GM23338 (cell line): ENCODE measurements at regions not wholly inside any gene's neighbourhood (a gene's known extent, or its start where the extent isn't known, plus 50 kb on each side); places are given as distances from the start of the nearest gene placed in this dataset.

Experiments
- CREB1 ChIP-seq: fragments of 250-450 bp; sonication (Bioruptor Pico); IDR thresholded peaks from 2 replicates; pipeline ENCODE4 v1.5.0; 2020; ENCODE audit warnings: low read depth, mild to moderate bottlenecking, moderate library complexity
- EZH2phosphoT487 ChIP-seq: fragments of 200-600 bp; sonication (generic); IDR thresholded peaks from one replicate; pipeline ENCODE4 v1.8.1; 2018; ENCODE audit warnings: antibody characterized with exemption; ENCODE audit not compliant: unreplicated experiment
- ZNF331 ChIP-seq: fragments of 250-450 bp; sonication (Bioruptor Pico); IDR thresholded peaks from 2 replicates; pipeline ENCODE4 v1.5.0; 2020; ENCODE audit warnings: low read depth, mild to moderate bottlenecking, moderate library complexity
- TF ChIP-seq, protein P1 (sequence below): fragments of 250-450 bp; sonication (Bioruptor Pico); IDR thresholded peaks from 2 replicates; pipeline ENCODE4 v1.5.0; 2020; ENCODE audit warnings: mild to moderate bottlenecking, moderate library complexity
- TF ChIP-seq, protein P2 (sequence below): IDR thresholded peaks from one replicate; pipeline ENCODE4 v1.6.1; 2018; ENCODE audit warnings: antibody characterized with exemption; ENCODE audit not compliant: unreplicated experiment

DNA sequence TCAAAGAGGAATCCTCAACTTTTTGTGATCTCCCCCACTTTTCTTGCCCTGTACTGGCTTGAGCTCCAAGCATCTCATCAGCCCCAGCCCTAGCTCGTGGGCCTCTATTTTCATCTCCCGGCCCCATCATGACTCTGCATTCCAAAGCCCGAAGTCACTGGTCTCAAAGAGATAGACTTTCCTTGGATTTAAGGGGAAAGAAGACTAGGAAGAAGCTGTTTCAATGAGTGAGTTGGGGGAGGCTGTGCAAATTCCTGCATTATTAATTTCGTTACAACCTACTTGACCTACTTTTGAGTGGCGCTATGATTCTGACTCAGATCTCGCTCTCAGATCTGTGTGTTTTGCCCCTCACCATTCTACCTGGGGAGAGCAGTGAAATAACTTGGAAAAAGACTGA lies 266.6 kb upstream of the TBL1XR1 start (continued):
- TF ChIP-seq, protein P1, sequence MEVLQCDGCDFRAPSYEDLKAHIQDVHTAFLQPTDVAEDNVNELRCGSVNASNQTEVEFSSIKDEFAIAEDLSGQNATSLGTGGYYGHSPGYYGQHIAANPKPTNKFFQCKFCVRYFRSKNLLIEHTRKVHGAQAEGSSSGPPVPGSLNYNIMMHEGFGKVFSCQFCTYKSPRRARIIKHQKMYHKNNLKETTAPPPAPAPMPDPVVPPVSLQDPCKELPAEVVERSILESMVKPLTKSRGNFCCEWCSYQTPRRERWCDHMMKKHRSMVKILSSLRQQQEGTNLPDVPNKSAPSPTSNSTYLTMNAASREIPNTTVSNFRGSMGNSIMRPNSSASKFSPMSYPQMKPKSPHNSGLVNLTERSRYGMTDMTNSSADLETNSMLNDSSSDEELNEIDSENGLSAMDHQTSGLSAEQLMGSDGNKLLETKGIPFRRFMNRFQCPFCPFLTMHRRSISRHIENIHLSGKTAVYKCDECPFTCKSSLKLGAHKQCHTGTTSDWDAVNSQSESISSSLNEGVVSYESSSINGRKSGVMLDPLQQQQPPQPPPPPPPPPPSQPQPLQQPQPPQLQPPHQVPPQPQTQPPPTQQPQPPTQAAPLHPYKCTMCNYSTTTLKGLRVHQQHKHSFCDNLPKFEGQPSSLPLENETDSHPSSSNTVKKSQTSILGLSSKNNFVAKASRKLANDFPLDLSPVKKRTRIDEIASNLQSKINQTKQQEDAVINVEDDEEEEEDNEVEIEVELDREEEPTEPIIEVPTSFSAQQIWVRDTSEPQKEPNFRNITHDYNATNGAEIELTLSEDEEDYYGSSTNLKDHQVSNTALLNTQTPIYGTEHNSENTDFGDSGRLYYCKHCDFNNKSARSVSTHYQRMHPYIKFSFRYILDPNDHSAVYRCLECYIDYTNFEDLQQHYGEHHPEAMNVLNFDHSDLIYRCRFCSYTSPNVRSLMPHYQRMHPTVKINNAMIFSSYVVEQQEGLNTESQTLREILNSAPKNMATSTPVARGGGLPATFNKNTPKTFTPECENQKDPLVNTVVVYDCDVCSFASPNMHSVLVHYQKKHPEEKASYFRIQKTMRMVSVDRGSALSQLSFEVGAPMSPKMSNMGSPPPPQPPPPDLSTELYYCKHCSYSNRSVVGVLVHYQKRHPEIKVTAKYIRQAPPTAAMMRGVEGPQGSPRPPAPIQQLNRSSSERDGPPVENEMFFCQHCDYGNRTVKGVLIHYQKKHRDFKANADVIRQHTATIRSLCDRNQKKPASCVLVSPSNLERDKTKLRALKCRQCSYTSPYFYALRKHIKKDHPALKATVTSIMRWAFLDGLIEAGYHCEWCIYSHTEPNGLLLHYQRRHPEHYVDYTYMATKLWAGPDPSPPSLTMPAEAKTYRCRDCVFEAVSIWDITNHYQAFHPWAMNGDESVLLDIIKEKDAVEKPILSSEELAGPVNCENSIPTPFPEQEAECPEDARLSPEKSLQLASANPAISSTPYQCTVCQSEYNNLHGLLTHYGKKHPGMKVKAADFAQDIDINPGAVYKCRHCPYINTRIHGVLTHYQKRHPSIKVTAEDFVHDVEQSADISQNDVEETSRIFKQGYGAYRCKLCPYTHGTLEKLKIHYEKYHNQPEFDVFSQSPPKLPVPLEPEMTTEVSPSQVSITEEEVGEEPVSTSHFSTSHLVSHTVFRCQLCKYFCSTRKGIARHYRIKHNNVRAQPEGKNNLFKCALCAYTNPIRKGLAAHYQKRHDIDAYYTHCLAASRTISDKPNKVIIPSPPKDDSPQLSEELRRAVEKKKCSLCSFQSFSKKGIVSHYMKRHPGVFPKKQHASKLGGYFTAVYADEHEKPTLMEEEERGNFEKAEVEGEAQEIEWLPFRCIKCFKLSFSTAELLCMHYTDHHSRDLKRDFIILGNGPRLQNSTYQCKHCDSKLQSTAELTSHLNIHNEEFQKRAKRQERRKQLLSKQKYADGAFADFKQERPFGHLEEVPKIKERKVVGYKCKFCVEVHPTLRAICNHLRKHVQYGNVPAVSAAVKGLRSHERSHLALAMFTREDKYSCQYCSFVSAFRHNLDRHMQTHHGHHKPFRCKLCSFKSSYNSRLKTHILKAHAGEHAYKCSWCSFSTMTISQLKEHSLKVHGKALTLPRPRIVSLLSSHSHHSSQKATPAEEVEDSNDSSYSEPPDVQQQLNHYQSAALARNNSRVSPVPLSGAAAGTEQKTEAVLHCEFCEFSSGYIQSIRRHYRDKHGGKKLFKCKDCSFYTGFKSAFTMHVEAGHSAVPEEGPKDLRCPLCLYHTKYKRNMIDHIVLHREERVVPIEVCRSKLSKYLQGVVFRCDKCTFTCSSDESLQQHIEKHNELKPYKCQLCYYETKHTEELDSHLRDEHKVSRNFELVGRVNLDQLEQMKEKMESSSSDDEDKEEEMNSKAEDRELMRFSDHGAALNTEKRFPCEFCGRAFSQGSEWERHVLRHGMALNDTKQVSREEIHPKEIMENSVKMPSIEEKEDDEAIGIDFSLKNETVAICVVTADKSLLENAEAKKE (CRISPR knock-in tag), result 0 out of 2 replicates have a peak, but pooled peaks have one; percentile 31
- TF ChIP-seq EZH2phosphoT487 (no peak), ZNF331 (CRISPR knock-in tag) (no peak), CREB1 (CRISPR knock-in tag) (no peak)
- TF ChIP-seq, protein P2, sequence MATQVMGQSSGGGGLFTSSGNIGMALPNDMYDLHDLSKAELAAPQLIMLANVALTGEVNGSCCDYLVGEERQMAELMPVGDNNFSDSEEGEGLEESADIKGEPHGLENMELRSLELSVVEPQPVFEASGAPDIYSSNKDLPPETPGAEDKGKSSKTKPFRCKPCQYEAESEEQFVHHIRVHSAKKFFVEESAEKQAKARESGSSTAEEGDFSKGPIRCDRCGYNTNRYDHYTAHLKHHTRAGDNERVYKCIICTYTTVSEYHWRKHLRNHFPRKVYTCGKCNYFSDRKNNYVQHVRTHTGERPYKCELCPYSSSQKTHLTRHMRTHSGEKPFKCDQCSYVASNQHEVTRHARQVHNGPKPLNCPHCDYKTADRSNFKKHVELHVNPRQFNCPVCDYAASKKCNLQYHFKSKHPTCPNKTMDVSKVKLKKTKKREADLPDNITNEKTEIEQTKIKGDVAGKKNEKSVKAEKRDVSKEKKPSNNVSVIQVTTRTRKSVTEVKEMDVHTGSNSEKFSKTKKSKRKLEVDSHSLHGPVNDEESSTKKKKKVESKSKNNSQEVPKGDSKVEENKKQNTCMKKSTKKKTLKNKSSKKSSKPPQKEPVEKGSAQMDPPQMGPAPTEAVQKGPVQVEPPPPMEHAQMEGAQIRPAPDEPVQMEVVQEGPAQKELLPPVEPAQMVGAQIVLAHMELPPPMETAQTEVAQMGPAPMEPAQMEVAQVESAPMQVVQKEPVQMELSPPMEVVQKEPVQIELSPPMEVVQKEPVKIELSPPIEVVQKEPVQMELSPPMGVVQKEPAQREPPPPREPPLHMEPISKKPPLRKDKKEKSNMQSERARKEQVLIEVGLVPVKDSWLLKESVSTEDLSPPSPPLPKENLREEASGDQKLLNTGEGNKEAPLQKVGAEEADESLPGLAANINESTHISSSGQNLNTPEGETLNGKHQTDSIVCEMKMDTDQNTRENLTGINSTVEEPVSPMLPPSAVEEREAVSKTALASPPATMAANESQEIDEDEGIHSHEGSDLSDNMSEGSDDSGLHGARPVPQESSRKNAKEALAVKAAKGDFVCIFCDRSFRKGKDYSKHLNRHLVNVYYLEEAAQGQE, result no peak
